Thyroid gland (tissue), 4 donors: ENCODE measurements at regions not wholly inside any gene's neighbourhood (a gene's known extent, or its start where the extent isn't known, plus 50 kb on each side); places are given as distances from the start of the nearest gene placed in this dataset.

Experiments
- DNase-seq, 2 donors: peaks; one replicate each; pipeline ENCODE4 v3.0.0-alpha.2; 2019
- H3K27ac ChIP-seq, 3 donors: fragments of 200-600 bp; sonication (generic); 1 replicate in 2 of 3; 2 replicates in 1 of 3; pipeline ENCODE4 v1.5.1; 2016 to 2019; ENCODE audit warnings: mild to moderate bottlenecking in 1 of 3, moderate library complexity in 1 of 3
- H3K27me3 ChIP-seq: fragments of 200-600 bp; sonication (generic); one replicate; pipeline ENCODE4 v1.5.1; 2019
- H3K36me3 ChIP-seq, 2 donors: fragments of 200-600 bp; sonication (generic); one replicate each; pipeline ENCODE4 v1.5.1; 2016 to 2019
- H3K4me1 ChIP-seq, 2 donors: fragments of 200-600 bp; sonication (generic); one replicate each; pipeline ENCODE4 v1.5.1; 2017 to 2019
- H3K4me3 ChIP-seq, 3 donors: fragments of 200-600 bp; sonication (generic); replicated peaks in 1 of 3; 1 replicate in 2 of 3; 2 replicates in 1 of 3; pipeline ENCODE4 v1.5.1; 2016; ENCODE audit warnings: mild to moderate bottlenecking in 1 of 3
- H3K9me3 ChIP-seq: fragments of 200-600 bp; sonication (generic); one replicate; pipeline ENCODE4 v1.5.1; 2017
- CTCF ChIP-seq, 6 experiments: fragments of 200-600 bp in 3 of 6; fragments of 450-650 bp in 3 of 6; sonication (generic) in 3 of 6; IDR thresholded peaks; one replicate each; pipeline ENCODE4 v1.5.1; 2016 to 2019; ENCODE audit warnings: antibody characterized with exemption in 6 of 6, mild to moderate bottlenecking in 2 of 6, inconsistent platforms in 1 of 6, moderate library complexity in 1 of 6
- POLR2A ChIP-seq, 2 donors: fragments of 450-650 bp; IDR thresholded peaks; one replicate each; pipeline ENCODE4 v1.6.1; 2017; ENCODE audit warnings: antibody characterized with exemption in 2 of 2, mild to moderate bottlenecking in 2 of 2, moderate library complexity in 1 of 2
- WGBS, 2 donors: methylation state at CpG; one replicate each; pipeline ENCODE4 v1.1.5; 2017; 5-methylcytosine and 5-hydroxymethylcytosine counted together
- intact Hi-C: fragments of 100-400 bp; cut with DNase I; formaldehyde crosslinking; loops from one replicate; pipeline ENCODE4 v1.15.1; 2023

- intact Hi-C loops, result no loop called here
- Histone ChIP-seq H3K9me3 (no peaks in the 10 kb centered on the region), H3K4me3 (no peak overlapping the region), H3K4me1 (no peaks in the 10 kb centered on the region), H3K27me3 (no peaks in the 10 kb centered on the region), H3K27ac (no peak overlapping the region), H3K36me3 (no peaks in the 10 kb centered on the region)
- WGBS, 2 donors, result 77 to 80% methylated on average over 5 of the region's 5 CpGs
- DNase-seq, result no peak
- TF ChIP-seq POLR2A (IDR thresholded peaks at IDR 0.05) (no peak), CTCF (IDR thresholded peaks at IDR 0.05) (no peak)
Measured at GRCh38 chr18:54433368-54433767, 75.7 kb downstream of the C18orf54 start.

DNA sequence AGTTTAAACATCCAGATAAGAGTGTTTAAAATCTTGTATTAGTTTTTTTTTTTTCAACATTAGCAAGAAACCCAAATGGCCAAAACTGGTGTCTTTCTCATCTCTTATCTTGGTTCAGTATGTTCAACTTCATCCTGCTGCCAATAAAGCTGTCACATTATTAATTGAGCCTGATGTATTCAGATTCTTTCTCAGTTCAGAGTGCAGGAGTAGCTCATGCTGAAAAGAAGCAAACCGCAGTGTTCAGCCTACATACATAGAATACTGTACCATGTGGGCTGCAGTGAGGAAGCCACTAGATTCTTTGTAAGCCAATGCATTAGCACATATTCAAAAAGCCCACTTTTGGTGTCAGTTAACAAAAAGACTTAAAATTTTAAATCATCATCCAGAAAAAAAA is 76.2 kb downstream of the C18orf54 start:
- no peaks in the 10 kb centered on the region for H3K36me3 ChIP-seq
- DNase-seq, result no peak

GRCh38 chr18:54434453-54434852 is 76.7 kb downstream of the C18orf54 start:
- 58 to 67% methylated on average over 1 of the region's 1 CpG for WGBS, 2 donors
- Histone ChIP-seq H3K36me3 (no peaks in the 10 kb centered on the region), H3K27ac (no peak overlapping the region), H3K4me3 (no peak overlapping the region), H3K9me3 (no peaks in the 10 kb centered on the region), H3K27me3 (no peaks in the 10 kb centered on the region), H3K4me1 (no peaks in the 10 kb centered on the region)
- intact Hi-C loops, result no loop called here
- no peak for DNase-seq
- TF ChIP-seq CTCF (IDR thresholded peaks at IDR 0.05) (no peak), POLR2A (IDR thresholded peaks at IDR 0.05) (no peak)

More for the DNA sequence above, 76.2 kb downstream of the C18orf54 start:
- Histone ChIP-seq H3K9me3 (no peaks in the 10 kb centered on the region), H3K27ac (no peak overlapping the region), H3K27me3 (no peaks in the 10 kb centered on the region), H3K4me1 (no peaks in the 10 kb centered on the region), H3K4me3 (no peak overlapping the region)
- 83 to 86% methylated on average over 1 of the region's 1 CpG for WGBS, 2 donors
- intact Hi-C loops, result no loop called here
- no peak for TF ChIP-seq POLR2A (IDR thresholded peaks at IDR 0.05)
- TF ChIP-seq CTCF (IDR thresholded peaks at IDR 0.05), result no peak

- intact Hi-C loops, result no loop called here
- Histone ChIP-seq H3K9me3 (no peaks in the 10 kb centered on the region), H3K4me1 (no peaks in the 10 kb centered on the region), H3K36me3 (no peaks in the 10 kb centered on the region), H3K27me3 (no peaks in the 10 kb centered on the region), H3K27ac (no peak overlapping the region), H3K4me3 (no peak overlapping the region)
- DNase-seq, result no peak
- TF ChIP-seq CTCF (IDR thresholded peaks at IDR 0.05), result no peak
- no peak for TF ChIP-seq POLR2A (IDR thresholded peaks at IDR 0.05)
- WGBS, 2 donors, result 72 to 79% methylated on average over 5 of the region's 5 CpGs
Measured at GRCh38 chr18:54436501-54436900, 78.8 kb downstream of the C18orf54 start.

- Histone ChIP-seq H3K27me3 (no peaks in the 10 kb centered on the region), H3K4me3 (no peak overlapping the region), H3K36me3 (no peaks in the 10 kb centered on the region), H3K27ac (no peak overlapping the region), H3K4me1 (no peaks in the 10 kb centered on the region), H3K9me3 (no peaks in the 10 kb centered on the region)
- 22 to 24% methylated on average over 1 of the region's 1 CpG for WGBS, 2 donors
- peak in 1 of 2 donors; percentile 1 for DNase-seq
- TF ChIP-seq POLR2A (IDR thresholded peaks at IDR 0.05) (no peak), CTCF (IDR thresholded peaks at IDR 0.05) (no peak)
- intact Hi-C loops, result loop anchor here (10.0 kb wide), 1 partner anchor 235 kb away; no protein-coding TSS in a partner anchor
Measured at GRCh38 chr18:54440292-54440691, 82.6 kb downstream of the C18orf54 start.
